ENCODE measurements at regions not wholly inside any gene's neighbourhood (a gene's known extent, or its start where the extent isn't known, plus 50 kb on each side); places are given as distances from the start of the nearest gene placed in this dataset.

DNA sequence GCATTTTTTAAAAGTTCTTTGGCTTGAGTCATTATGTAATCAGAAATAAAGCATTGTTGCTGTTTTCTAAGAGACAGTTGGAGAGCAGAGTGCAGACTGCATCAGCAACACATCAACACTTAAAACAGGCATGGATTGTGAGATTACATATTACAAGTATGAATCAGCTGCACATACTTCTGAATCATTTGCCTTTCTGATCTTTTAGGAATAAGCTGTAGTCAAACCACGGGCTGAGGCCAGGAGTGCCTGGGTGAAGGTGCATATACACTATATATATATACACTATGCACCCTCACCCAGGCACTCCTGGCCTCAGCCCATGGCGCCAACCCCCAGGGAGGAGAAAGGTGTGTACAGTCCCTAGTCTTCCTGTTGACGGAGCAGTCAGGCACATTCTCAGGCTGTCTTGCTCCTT, 52.4 kb upstream of the DLX6 start:
- H3K4me3 ChIP-seq, result no peak overlapping the region
- H3K27ac ChIP-seq, result no peak overlapping the region
- TF ChIP-seq, protein P1, sequence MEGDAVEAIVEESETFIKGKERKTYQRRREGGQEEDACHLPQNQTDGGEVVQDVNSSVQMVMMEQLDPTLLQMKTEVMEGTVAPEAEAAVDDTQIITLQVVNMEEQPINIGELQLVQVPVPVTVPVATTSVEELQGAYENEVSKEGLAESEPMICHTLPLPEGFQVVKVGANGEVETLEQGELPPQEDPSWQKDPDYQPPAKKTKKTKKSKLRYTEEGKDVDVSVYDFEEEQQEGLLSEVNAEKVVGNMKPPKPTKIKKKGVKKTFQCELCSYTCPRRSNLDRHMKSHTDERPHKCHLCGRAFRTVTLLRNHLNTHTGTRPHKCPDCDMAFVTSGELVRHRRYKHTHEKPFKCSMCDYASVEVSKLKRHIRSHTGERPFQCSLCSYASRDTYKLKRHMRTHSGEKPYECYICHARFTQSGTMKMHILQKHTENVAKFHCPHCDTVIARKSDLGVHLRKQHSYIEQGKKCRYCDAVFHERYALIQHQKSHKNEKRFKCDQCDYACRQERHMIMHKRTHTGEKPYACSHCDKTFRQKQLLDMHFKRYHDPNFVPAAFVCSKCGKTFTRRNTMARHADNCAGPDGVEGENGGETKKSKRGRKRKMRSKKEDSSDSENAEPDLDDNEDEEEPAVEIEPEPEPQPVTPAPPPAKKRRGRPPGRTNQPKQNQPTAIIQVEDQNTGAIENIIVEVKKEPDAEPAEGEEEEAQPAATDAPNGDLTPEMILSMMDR (IDR thresholded peaks at IDR 0.05), result no peak
- TF ChIP-seq POLR2A (IDR thresholded peaks at IDR 0.05) (no peak), EP300 (IDR thresholded peaks at IDR 0.05) (no peak), POLR2AphosphoS5 (IDR thresholded peaks at IDR 0.05) (no peak)
- peaks cover 0 to 9% (median 4%) of the 10 kb centered on the region in 4 donors for H3K4me1 ChIP-seq
- intact Hi-C loops (cut with DNase I; ENCODE audit: low total_unique reads), result no loop called here
- H3K27me3 ChIP-seq, result no peaks in the 10 kb centered on the region
- no peaks in the 10 kb centered on the region for H3K9me3 ChIP-seq
- no peaks in the 10 kb centered on the region for H3K36me3 ChIP-seq
- WGBS, 5 donors, result 41 to 65% (median 53%) methylated on average over 2 to 3 of the region's 3 CpGs
- DNase-seq, result no peak

DNA sequence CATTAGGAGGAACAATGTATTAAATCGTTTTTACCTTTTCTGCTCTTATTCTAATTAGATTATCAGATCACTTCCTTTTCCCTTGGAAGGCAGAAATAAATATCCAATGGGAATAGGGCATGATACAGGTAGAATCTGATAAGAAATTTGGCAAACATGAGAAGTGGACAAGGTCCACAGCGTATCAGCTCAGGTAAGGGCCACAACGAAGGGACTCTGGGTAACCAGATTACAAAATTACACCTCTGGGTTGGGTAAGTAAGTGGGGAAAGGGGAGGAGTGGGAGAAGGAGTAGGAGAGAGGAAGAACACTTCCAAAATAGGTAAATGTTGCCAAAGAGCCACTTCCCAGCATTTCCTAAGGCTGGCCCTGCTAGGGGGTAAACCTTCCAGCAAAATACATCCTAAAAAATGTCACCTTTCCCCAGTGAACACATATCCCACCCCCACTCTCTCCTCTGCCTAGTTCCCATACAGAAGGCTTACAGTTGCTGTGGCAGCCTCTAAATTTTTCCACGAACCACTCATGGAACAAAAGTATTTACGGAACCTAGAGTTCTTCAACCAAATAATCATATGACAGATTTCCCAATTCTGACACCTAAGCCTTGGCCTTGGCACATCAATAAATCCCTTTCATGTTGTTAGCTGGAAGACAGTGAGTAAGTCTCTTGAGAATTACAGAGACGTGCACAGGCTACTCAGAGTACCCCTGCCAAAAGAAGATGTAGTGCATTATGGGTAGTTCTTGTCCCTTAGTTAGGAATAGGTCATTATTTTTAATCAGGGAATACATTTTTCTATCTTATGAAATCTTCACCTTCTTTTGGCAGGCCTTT, 51.5 kb upstream of the DLX6 start:
- intact Hi-C loops (cut with DNase I; ENCODE audit: low total_unique reads), result no loop called here
- WGBS, 5 donors, result 49 to 61% (median 57%) methylated on average over 6 of the region's 6 CpGs
- DNase-seq, result no peak
- Histone ChIP-seq H3K27ac (no peak overlapping the region), H3K9me3 (no peaks in the 10 kb centered on the region), H3K4me1 (peaks cover 0 to 9% (median 4%) of the 10 kb centered on the region in 4 donors), H3K27me3 (no peaks in the 10 kb centered on the region), H3K4me3 (no peak overlapping the region), H3K36me3 (no peaks in the 10 kb centered on the region)
- TF ChIP-seq EP300 (IDR thresholded peaks at IDR 0.05) (no peak), POLR2A (IDR thresholded peaks at IDR 0.05) (no peak), POLR2AphosphoS5 (IDR thresholded peaks at IDR 0.05) (no peak)
- TF ChIP-seq, protein P1 (IDR thresholded peaks at IDR 0.05), result no peak

Small RNAs in the stretch of these regions (small RNA-seq; reads per million reads assigned to genes)
- 0 reads per million in 4 donors for gene RN7SL252P

Data from stomach (tissue), 8 donors.